ENCODE measurements at regions not wholly inside any gene's neighbourhood (a gene's known extent, or its start where the extent isn't known, plus 50 kb on each side); places are given as distances from the start of the nearest gene placed in this dataset.

DNA sequence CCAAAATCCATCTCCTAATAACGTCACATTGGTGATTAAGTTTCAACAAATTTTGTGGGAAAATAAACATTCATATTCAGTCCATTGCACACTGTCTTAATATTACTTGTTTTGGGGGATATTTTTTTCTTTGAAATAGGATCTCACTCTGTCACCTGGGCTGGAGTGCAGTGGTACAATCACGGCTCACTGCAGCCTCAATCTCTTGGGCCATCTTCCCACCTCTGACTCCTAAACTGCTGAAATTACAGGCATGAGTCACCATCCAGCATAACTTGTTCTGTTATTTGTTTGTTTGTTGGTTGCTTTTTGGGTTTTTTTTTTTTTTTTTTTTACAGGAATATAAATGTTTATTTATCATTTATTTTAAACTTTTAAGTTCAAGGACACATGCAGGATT is 556.1 kb upstream of the SLITRK6 start:
- TF ChIP-seq, protein P1, sequence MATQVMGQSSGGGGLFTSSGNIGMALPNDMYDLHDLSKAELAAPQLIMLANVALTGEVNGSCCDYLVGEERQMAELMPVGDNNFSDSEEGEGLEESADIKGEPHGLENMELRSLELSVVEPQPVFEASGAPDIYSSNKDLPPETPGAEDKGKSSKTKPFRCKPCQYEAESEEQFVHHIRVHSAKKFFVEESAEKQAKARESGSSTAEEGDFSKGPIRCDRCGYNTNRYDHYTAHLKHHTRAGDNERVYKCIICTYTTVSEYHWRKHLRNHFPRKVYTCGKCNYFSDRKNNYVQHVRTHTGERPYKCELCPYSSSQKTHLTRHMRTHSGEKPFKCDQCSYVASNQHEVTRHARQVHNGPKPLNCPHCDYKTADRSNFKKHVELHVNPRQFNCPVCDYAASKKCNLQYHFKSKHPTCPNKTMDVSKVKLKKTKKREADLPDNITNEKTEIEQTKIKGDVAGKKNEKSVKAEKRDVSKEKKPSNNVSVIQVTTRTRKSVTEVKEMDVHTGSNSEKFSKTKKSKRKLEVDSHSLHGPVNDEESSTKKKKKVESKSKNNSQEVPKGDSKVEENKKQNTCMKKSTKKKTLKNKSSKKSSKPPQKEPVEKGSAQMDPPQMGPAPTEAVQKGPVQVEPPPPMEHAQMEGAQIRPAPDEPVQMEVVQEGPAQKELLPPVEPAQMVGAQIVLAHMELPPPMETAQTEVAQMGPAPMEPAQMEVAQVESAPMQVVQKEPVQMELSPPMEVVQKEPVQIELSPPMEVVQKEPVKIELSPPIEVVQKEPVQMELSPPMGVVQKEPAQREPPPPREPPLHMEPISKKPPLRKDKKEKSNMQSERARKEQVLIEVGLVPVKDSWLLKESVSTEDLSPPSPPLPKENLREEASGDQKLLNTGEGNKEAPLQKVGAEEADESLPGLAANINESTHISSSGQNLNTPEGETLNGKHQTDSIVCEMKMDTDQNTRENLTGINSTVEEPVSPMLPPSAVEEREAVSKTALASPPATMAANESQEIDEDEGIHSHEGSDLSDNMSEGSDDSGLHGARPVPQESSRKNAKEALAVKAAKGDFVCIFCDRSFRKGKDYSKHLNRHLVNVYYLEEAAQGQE (IDR thresholded peaks at IDR 0.05; ENCODE audit: low read depth), result no peak
- TF ChIP-seq EP300 (IDR thresholded peaks at IDR 0.05; ENCODE audit: borderline replicate concordance), result no peak
- TF ChIP-seq NFIC (IDR thresholded peaks at IDR 0.05), result no peak
- TF ChIP-seq RAD21 (IDR thresholded peaks at IDR 0.05; ENCODE audit: low read depth), result no peak
- TF ChIP-seq TCF12 (IDR thresholded peaks at IDR 0.05; ENCODE audit: low read depth), result no peak
- no peak for TF ChIP-seq YY1 (IDR thresholded peaks at IDR 0.05; ENCODE audit: low read depth)
- no peak for TF ChIP-seq CREB1 (IDR thresholded peaks at IDR 0.05; ENCODE audit: low read depth)
- TF ChIP-seq, protein P2, sequence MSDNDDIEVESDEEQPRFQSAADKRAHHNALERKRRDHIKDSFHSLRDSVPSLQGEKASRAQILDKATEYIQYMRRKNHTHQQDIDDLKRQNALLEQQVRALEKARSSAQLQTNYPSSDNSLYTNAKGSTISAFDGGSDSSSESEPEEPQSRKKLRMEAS (IDR thresholded peaks at IDR 0.05), result no peak
- no peak for TF ChIP-seq TEAD4 (IDR thresholded peaks at IDR 0.05)
- TF ChIP-seq TAF1 (IDR thresholded peaks at IDR 0.05; ENCODE audit: low read depth), result no peak
- TF ChIP-seq, protein P3, sequence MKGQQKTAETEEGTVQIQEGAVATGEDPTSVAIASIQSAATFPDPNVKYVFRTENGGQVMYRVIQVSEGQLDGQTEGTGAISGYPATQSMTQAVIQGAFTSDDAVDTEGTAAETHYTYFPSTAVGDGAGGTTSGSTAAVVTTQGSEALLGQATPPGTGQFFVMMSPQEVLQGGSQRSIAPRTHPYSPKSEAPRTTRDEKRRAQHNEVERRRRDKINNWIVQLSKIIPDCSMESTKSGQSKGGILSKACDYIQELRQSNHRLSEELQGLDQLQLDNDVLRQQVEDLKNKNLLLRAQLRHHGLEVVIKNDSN (IDR thresholded peaks at IDR 0.05), result no peak
- TF ChIP-seq CEBPB (IDR thresholded peaks at IDR 0.05), result no peak

Data from Ishikawa (cell line).